PC-9 (cell line): ENCODE measurements at regions not wholly inside any gene's neighbourhood (a gene's known extent, or its start where the extent isn't known, plus 50 kb on each side); places are given as distances from the start of the nearest gene placed in this dataset.
"Not testable (repeated sequence)": the region's sequence is repeated elsewhere in the genome, so short reads cannot be mapped to it uniquely, and the experiment has no call there.

Source experiments
- BruUV-seq: library from RNA; stranded (reverse); fragments of 400-500 nt; replicated peaks from 2 replicates; lab custom pipeline; 2021; lab: Mats Ljungman, UMichigan
- CTCF ChIA-PET: fragments of 300-600 bp; sonication (Branson Sonifier 250); formaldehyde crosslinking; loops from one replicate; lab custom pipeline; 2022; ENCODE audit warnings: antibody characterized with exemption; lab: Charles Lee
- POLR2A ChIA-PET: fragments of 300-600 bp; sonication (Branson Sonifier 250); formaldehyde crosslinking; loops from one replicate; lab custom pipeline; 2022; ENCODE audit warnings: antibody characterized with exemption; ENCODE audit not compliant: unreplicated experiment; lab: Charles Lee
- DNase-seq, 2 experiments: peaks; one replicate each; pipeline versions ENCODE4 v3.0.0 to v3.0.0-alpha.2; 2015 to 2022; ENCODE audit warnings: mixed read lengths in 1 of 2
- H2AFZ ChIP-seq: fragments of 200-600 bp; sonication (generic); 2 replicates; pipeline ENCODE4 v1.8.1; 2017; ENCODE audit warnings: antibody characterized with exemption
- H3F3A ChIP-seq: fragments of 200-600 bp; sonication (generic); 2 replicates; pipeline ENCODE4 v1.8.1; 2017; ENCODE audit warnings: antibody characterized with exemption, mild to moderate bottlenecking, low read depth; ENCODE audit not compliant: insufficient read depth
- H3K27ac ChIP-seq: fragments of 200-600 bp; sonication (generic); 2 replicates; pipeline ENCODE4 v1.6.1; 2016; ENCODE audit warnings: mixed run types
- H3K27me3 ChIP-seq: fragments of 200-600 bp; sonication (generic); 2 replicates; pipeline ENCODE4 v1.6.1; 2016; ENCODE audit warnings: low read depth, mixed run types; ENCODE audit not compliant: insufficient read depth
- H3K36me3 ChIP-seq: fragments of 200-600 bp; sonication (generic); 2 replicates; pipeline ENCODE4 v1.6.1; 2016; ENCODE audit warnings: low read depth, mixed run types
- H3K4me1 ChIP-seq: fragments of 200-600 bp; sonication (generic); replicated peaks from 2 replicates; pipeline ENCODE4 v1.6.1; 2016; ENCODE audit warnings: mixed run types; ENCODE audit not compliant: insufficient read depth
- H3K4me2 ChIP-seq: fragments of 200-600 bp; sonication (generic); 2 replicates; pipeline ENCODE4 v1.6.1; 2017; ENCODE audit warnings: mixed run types
- H3K4me3 ChIP-seq: fragments of 200-600 bp; sonication (generic); 2 replicates; pipeline ENCODE4 v1.6.1; 2016; ENCODE audit warnings: mixed run types
- H3K79me2 ChIP-seq: fragments of 200-600 bp; sonication (generic); 2 replicates; pipeline ENCODE4 v1.6.1; 2017; ENCODE audit warnings: low read depth, mixed run types
- H3K9me2 ChIP-seq: fragments of 200-600 bp; sonication (generic); 2 replicates; pipeline ENCODE4 v1.8.1; 2017; ENCODE audit warnings: mild to moderate bottlenecking; ENCODE audit not compliant: insufficient read depth
- H3K9me3 ChIP-seq: fragments of 200-600 bp; sonication (generic); 2 replicates; pipeline ENCODE4 v1.8.1; 2016; ENCODE audit warnings: low read depth; ENCODE audit not compliant: insufficient read depth
- H4K20me1 ChIP-seq: fragments of 200-600 bp; sonication (generic); 2 replicates; pipeline ENCODE4 v1.8.1; 2017; ENCODE audit not compliant: insufficient read depth
- CTCF ChIP-seq: fragments of 200-600 bp; sonication (generic); conservative IDR thresholded peaks from 2 replicates; pipeline ENCODE4 v1.6.1; 2017; ENCODE audit warnings: mixed run types, antibody characterized with exemption, mild to moderate bottlenecking, moderate library complexity
- EZH2 ChIP-seq: fragments of 200-600 bp; sonication (generic); IDR thresholded peaks from 2 replicates; pipeline ENCODE4 v1.8.0; 2017; ENCODE audit warnings: antibody characterized with exemption, low read depth
- intact Hi-C: fragments of 100-400 bp; cut with micrococcal nuclease; formaldehyde crosslinking; loops from one replicate; pipeline ENCODE4 v1.10.0; 2022; ENCODE audit not compliant: unreplicated experiment

DNA sequence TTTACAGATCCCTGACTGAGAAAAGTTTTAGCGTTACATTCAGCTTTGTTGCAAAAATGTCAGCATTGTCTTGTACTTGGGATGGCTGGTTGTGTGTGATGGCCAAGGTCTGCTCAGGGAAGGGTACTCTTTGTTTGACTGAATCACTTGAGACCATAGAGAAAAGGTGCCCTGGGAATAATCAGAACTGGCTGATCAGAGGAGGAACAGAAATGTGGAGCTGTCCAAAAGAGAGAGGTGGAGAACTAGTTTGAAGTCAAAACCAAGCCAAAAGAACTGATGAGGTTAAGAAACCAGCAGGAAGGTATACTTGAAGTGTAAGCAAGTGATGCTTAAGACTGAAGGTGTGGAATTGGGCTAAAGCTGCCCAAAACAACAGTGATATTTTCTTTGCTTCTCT is 107.6 kb upstream of the LYPLAL1 start:
- Histone ChIP-seq H3K4me2 (no peak overlapping the region), H4K20me1 (no peaks in the 10 kb centered on the region), H3K27me3 (no peaks in the 10 kb centered on the region), H3K9me2 (peaks cover 5% of the 10 kb centered on the region; the same call in 1 of the 2 replicates), H3K79me2 (no peaks in the 10 kb centered on the region), H3K4me3 (no peak overlapping the region), H2AFZ (no peak overlapping the region), H3K4me1 (peaks cover 5% of the 10 kb centered on the region; the same call in 1 of the 2 replicates), H3K36me3 (no peaks in the 10 kb centered on the region), H3K9me3 (0 out of 2 replicates have a peak, but pooled peaks cover 3% of the 10 kb centered on the region), H3K27ac (no peak overlapping the region; the same call in 1 of the 2 replicates), H3F3A (no peaks in the 10 kb centered on the region)
- ChIA-PET POLR2A (interaction anchor here (0.6 kb wide), 1 partner anchor 314 kb away, joined by 3 read pairs; no protein-coding TSS in a partner anchor), CTCF (interaction anchor here (0.5 to 1.8 kb wide), 3 partner anchors 541 to 736 kb away, joined by 3 to 11 read pairs (median 3); partner anchors contain the start of gene TGFB2)
- DNase-seq = no peak
- intact Hi-C loops = loop anchor here (2.0 to 5.0 kb wide), 7 partner anchors 321 to 735 kb away; no protein-coding TSS in a partner anchor
- BruUV-seq = no TSS peak
- TF ChIP-seq EZH2 = no peak
- no peak for TF ChIP-seq CTCF

DNA sequence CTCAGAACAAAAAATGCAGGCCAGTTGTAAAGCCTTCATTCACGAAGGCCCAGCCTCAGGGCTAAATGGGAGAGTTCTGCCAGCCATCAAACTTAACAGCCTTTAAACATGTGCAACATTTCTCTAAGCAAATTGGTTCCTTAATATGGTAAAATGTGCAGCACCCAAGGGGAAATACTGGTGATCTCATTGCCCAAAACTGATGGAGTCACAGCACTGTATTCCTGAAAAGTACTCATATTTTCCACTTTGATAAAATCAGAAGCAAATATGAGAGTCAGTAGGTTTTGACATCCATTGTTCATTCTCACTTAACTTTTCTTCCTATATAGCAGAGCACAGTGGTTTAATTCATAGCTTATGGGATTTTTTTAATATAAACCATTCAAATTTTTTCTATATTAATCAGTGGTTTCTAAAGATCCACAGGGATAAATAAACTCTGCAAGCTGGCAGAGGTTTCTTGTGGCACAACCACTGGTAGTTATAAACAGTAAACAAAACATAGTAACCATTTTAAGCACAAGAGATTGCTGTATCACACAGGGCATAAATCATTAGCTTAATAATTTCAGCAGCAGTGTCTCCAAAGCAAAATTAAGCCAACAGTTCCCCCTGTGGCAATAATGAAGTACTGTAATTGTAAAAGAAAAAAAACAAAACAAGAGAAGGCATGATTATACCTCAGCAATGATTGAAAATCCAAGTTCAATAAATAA is 106.9 kb upstream of the LYPLAL1 start:
- no peak for TF ChIP-seq EZH2
- TF ChIP-seq CTCF = peak; percentile 84
- Histone ChIP-seq H3K36me3 (no peaks in the 10 kb centered on the region), H3K9me2 (peaks cover 5% of the 10 kb centered on the region; the same call in 1 of the 2 replicates), H2AFZ (no peak overlapping the region), H3K4me2 (no peak overlapping the region), H4K20me1 (no peaks in the 10 kb centered on the region), H3K4me1 (peaks cover 5% of the 10 kb centered on the region; the same call in 1 of the 2 replicates), H3F3A (no peaks in the 10 kb centered on the region), H3K27ac (peak overlapping the region; percentile 30), H3K79me2 (no peaks in the 10 kb centered on the region), H3K9me3 (0 out of 2 replicates have a peak, but pooled peaks cover 3% of the 10 kb centered on the region), H3K27me3 (no peaks in the 10 kb centered on the region), H3K4me3 (no peak overlapping the region)
- intact Hi-C loops = loop anchor here (1.0 to 5.0 kb wide), 9 partner anchors 321 to 736 kb away; no protein-coding TSS in a partner anchor
- BruUV-seq = no TSS peak
- ChIA-PET CTCF (interaction anchor here (0.7 to 1.8 kb wide), 7 partner anchors 408 to 737 kb away, joined by 3 to 11 read pairs (median 3); partner anchors contain the start of gene TGFB2), POLR2A (interaction anchor here (0.6 to 1.2 kb wide), 7 partner anchors 360 to 721 kb away, joined by 3 to 8 read pairs (median 5); partner anchors contain the start of gene TGFB2)
- DNase-seq = peak; percentile 2 to 78

GRCh38 chr1:219067350-219067712 is 106.3 kb upstream of the LYPLAL1 start:
- peak; percentile 22; the same call in 1 of the 2 replicates for TF ChIP-seq CTCF
- no peak for TF ChIP-seq EZH2
- no peaks in the 10 kb centered on the region for H3K79me2 ChIP-seq
- ChIA-PET CTCF (interaction anchor here (0.7 to 1.8 kb wide), 7 partner anchors 408 to 737 kb away, joined by 3 to 11 read pairs (median 3); partner anchors contain the start of gene TGFB2), POLR2A (interaction anchor here (0.6 to 1.2 kb wide), 6 partner anchors 361 to 722 kb away, joined by 3 to 8 read pairs (median 5); partner anchors contain the start of gene TGFB2)
- H3K4me1 ChIP-seq = peaks cover 5% of the 10 kb centered on the region; the same call in 1 of the 2 replicates
- no peaks in the 10 kb centered on the region for H3F3A ChIP-seq
- H3K27me3 ChIP-seq = no peaks in the 10 kb centered on the region
- intact Hi-C loops = loop anchor here (1.0 to 5.0 kb wide), 9 partner anchors 320 to 737 kb away; no protein-coding TSS in a partner anchor
- H4K20me1 ChIP-seq = no peaks in the 10 kb centered on the region
- H3K9me2 ChIP-seq = peaks cover 5% of the 10 kb centered on the region; the same call in 1 of the 2 replicates
- BruUV-seq = no TSS peak
- no peak overlapping the region for H3K4me2 ChIP-seq
- no peak overlapping the region for H3K4me3 ChIP-seq
- no peak for DNase-seq
- no peaks in the 10 kb centered on the region for H3K36me3 ChIP-seq
- H2AFZ ChIP-seq = no peak overlapping the region
- no peak overlapping the region for H3K27ac ChIP-seq
- H3K9me3 ChIP-seq = peaks cover 3% of the 10 kb centered on the region; the same call in 1 of the 2 replicates

DNA sequence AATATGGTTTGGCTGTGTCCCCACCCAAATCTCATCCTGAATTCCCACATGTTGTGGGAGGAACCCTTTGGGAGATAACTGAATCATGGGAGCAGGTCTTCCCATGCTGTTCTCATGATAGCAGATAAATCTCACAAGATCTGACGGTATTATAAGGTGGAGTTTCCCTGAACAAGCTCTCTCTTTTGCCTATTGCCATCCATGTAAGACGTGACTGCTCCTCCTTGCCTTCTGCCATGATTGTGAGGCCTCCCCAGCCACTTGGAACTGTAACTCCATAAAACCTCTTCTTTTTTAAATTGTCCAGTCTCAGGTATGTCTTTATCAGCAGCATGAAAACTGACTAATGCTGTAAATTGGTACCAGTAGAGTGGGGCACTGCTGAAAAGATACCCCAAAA is 103.3 kb upstream of the LYPLAL1 start:
- H3F3A ChIP-seq, H3K4me2 ChIP-seq, H3K9me3 ChIP-seq, H3K79me2 ChIP-seq, CTCF ChIA-PET, H4K20me1 ChIP-seq, H3K9me2 ChIP-seq, intact Hi-C loops, H3K4me3 ChIP-seq, H3K27me3 ChIP-seq, DNase-seq, POLR2A ChIA-PET, H3K4me1 ChIP-seq, H3K27ac ChIP-seq, BruUV-seq, H3K36me3 ChIP-seq, H2AFZ ChIP-seq: not testable (repeated sequence)
